Peyer's patch (tissue), 4 donors: ENCODE measurements at regions not wholly inside any gene's neighbourhood (a gene's known extent, or its start where the extent isn't known, plus 50 kb on each side); places are given as distances from the start of the nearest gene placed in this dataset.

Source experiments
- CTCF ChIP-seq, 6 experiments: fragments of 450-650 bp in 4 of 6; fragments of 200-600 bp in 2 of 6; sonication (generic) in 1 of 6; IDR thresholded peaks; one replicate each; pipeline ENCODE4 v1.5.1; 2017 to 2019; ENCODE audit warnings: antibody characterized with exemption in 6 of 6, mild to moderate bottlenecking in 3 of 6, moderate library complexity in 1 of 6
- POLR2A ChIP-seq, 2 donors: fragments of 450-650 bp; IDR thresholded peaks; one replicate each; pipeline ENCODE4 v1.5.1; 2017; ENCODE audit warnings: antibody characterized with exemption in 2 of 2, mild to moderate bottlenecking in 2 of 2, moderate library complexity in 2 of 2

DNA sequence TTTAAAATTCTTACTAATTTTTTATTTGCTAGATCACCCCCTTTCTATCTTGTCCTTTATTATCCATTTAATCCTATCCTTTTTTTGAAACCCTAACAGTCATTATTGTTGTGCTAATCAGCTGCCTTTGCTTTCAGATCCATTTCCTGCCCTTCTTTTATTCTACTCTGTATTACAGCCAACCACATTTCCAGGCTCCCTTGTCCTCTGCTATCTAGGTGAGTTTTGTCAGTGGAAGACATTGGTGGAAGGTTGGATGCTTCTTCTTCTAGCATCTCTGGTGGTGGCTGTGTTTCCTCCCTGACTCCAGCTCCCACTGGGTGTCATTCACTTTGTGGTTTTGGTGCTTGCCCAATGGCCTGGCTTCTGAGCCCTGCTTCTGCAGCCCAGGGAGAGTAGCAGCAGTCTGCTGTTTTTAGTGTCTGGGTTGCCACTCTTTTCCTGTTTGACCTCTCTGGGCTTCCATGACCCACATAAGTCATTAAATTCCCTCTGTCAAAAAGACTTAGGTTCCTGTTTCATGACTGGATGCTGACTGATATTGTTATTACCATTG, 225.2 kb upstream of the PGRMC2 start:
- TF ChIP-seq CTCF (IDR thresholded peaks at IDR 0.05) (no peak), POLR2A (IDR thresholded peaks at IDR 0.05) (no peak)
